ENCODE measurements at regions not wholly inside any gene's neighbourhood (a gene's known extent, or its start where the extent isn't known, plus 50 kb on each side); places are given as distances from the start of the nearest gene placed in this dataset.

- intact Hi-C loops (cut with micrococcal nuclease; ENCODE audit: unreplicated experiment), result no loop called here
These were observed 214.6 kb downstream of the URI1 start for GRCh38 chr19:30156646-30157045.

GRCh38 chr19:30158067-30158892 is 213.9 kb upstream of the ZNF536 start:
- BruUV-seq (replicated peaks), result no TSS peak
- no peak for DNase-seq (ENCODE audit: low spot score)
- Histone ChIP-seq H3K4me3 (ENCODE audit: low read depth, low read length, poor library complexity, severe bottlenecking) (no peak overlapping the region), H3K9me3 (ENCODE audit: low read depth, low read length, poor library complexity, severe bottlenecking) (no peaks in the 10 kb centered on the region), H3K27ac (ENCODE audit: low read depth, low read length, poor library complexity, severe bottlenecking) (no peak overlapping the region), H3K27me3 (replicated peaks; ENCODE audit: insufficient read depth, low read depth, low read length, poor library complexity) (no peaks in the 10 kb centered on the region), H3K36me3 (ENCODE audit: insufficient read depth, low read length, poor library complexity, severe bottlenecking) (no peaks in the 10 kb centered on the region), H3K4me1 (ENCODE audit: insufficient read depth, low read length, poor library complexity, severe bottlenecking) (no peaks in the 10 kb centered on the region)
- intact Hi-C loops (cut with micrococcal nuclease; ENCODE audit: unreplicated experiment), result no loop called here
- ChIA-PET POLR2A (ENCODE audit: low non-redundant PET) (no interaction called here), CTCF (no interaction called here)
- TF ChIP-seq CTCF (conservative IDR thresholded peaks at IDR 0.05; ENCODE audit: low read depth, low read length) (no peak), EZH2 (IDR thresholded peaks at IDR 0.05; ENCODE audit: borderline replicate concordance, low read depth, low read length, poor library complexity, severe bottlenecking) (no peak)

More at GRCh38 chr19:30156646-30157045, 214.6 kb downstream of the URI1 start:
- no peaks in the 10 kb centered on the region for H3K36me3 ChIP-seq (ENCODE audit: insufficient read depth, low read length, poor library complexity, severe bottlenecking)
- no peaks in the 10 kb centered on the region for H3K4me1 ChIP-seq (ENCODE audit: insufficient read depth, low read length, poor library complexity, severe bottlenecking)
- no peak for DNase-seq (ENCODE audit: low spot score)
- TF ChIP-seq EZH2 (IDR thresholded peaks at IDR 0.05; ENCODE audit: borderline replicate concordance, low read depth, low read length, poor library complexity, severe bottlenecking) (no peak), CTCF (conservative IDR thresholded peaks at IDR 0.05; ENCODE audit: low read depth, low read length) (no peak)
- CTCF ChIA-PET, result no interaction called here
- no peak overlapping the region for H3K4me3 ChIP-seq (ENCODE audit: low read depth, low read length, poor library complexity, severe bottlenecking)
- H3K27me3 ChIP-seq (replicated peaks; ENCODE audit: insufficient read depth, low read depth, low read length, poor library complexity), result no peaks in the 10 kb centered on the region
- no peaks in the 10 kb centered on the region for H3K9me3 ChIP-seq (ENCODE audit: low read depth, low read length, poor library complexity, severe bottlenecking)
- no peak overlapping the region for H3K27ac ChIP-seq (ENCODE audit: low read depth, low read length, poor library complexity, severe bottlenecking)
- no TSS peak for BruUV-seq (replicated peaks)
- POLR2A ChIA-PET (ENCODE audit: low non-redundant PET), result no interaction called here

- ChIA-PET CTCF (no interaction called here), POLR2A (ENCODE audit: low non-redundant PET) (no interaction called here)
- no peak for DNase-seq (ENCODE audit: low spot score)
- no peaks in the 10 kb centered on the region for H3K36me3 ChIP-seq (ENCODE audit: insufficient read depth, low read length, poor library complexity, severe bottlenecking)
- no peaks in the 10 kb centered on the region for H3K9me3 ChIP-seq (ENCODE audit: low read depth, low read length, poor library complexity, severe bottlenecking)
- no peak overlapping the region for H3K4me3 ChIP-seq (ENCODE audit: low read depth, low read length, poor library complexity, severe bottlenecking)
- TF ChIP-seq CTCF (conservative IDR thresholded peaks at IDR 0.05; ENCODE audit: low read depth, low read length) (no peak), EZH2 (IDR thresholded peaks at IDR 0.05; ENCODE audit: borderline replicate concordance, low read depth, low read length, poor library complexity, severe bottlenecking) (no peak)
- intact Hi-C loops (cut with micrococcal nuclease; ENCODE audit: unreplicated experiment), result no loop called here
- H3K4me1 ChIP-seq (ENCODE audit: insufficient read depth, low read length, poor library complexity, severe bottlenecking), result no peaks in the 10 kb centered on the region
- H3K27me3 ChIP-seq (replicated peaks; ENCODE audit: insufficient read depth, low read depth, low read length, poor library complexity), result no peaks in the 10 kb centered on the region
- no TSS peak for BruUV-seq (replicated peaks)
- H3K27ac ChIP-seq (ENCODE audit: low read depth, low read length, poor library complexity, severe bottlenecking), result no peak overlapping the region
These were observed 213.3 kb upstream of the ZNF536 start for GRCh38 chr19:30158893-30159245.
